HL-60 (cell line): ENCODE measurements at regions not wholly inside any gene's neighbourhood (a gene's known extent, or its start where the extent isn't known, plus 50 kb on each side); places are given as distances from the start of the nearest gene placed in this dataset.

Source experiments
- DNase-seq, 2 experiments: peaks; one replicate each; pipeline ENCODE4 v3.0.0-alpha.2; 2010 to 2020; ENCODE audit warnings: low read depth in 1 of 2, low spot score in 1 of 2
- H3K27ac ChIP-seq: fragments of 250-450 bp; sonication (Bioruptor Pico); replicated peaks from 2 replicates; pipeline ENCODE4 v1.5.1; 2020; ENCODE audit warnings: mild to moderate bottlenecking, moderate library complexity
- H3K27me3 ChIP-seq: fragments of 250-450 bp; sonication (Bioruptor Pico); 2 replicates; pipeline ENCODE4 v1.5.1; 2021; ENCODE audit warnings: mild to moderate bottlenecking, moderate library complexity; ENCODE audit not compliant: insufficient read depth, poor library complexity, severe bottlenecking
- H3K4me3 ChIP-seq: replicated peaks from 2 replicates; pipeline ENCODE4 v1.5.1; 2011; ENCODE audit warnings: mild to moderate bottlenecking, control low read depth, low read length; ENCODE audit not compliant: insufficient read depth
- GABPA ChIP-seq: IDR thresholded peaks from 2 replicates; pipeline ENCODE4 v1.6.1; 2012; ENCODE audit warnings: low read depth
- POLR2AphosphoS5 ChIP-seq: IDR thresholded peaks from 2 replicates; pipeline ENCODE4 v1.6.1; 2012; ENCODE audit warnings: low read depth
- SPI1 ChIP-seq: IDR thresholded peaks from 2 replicates; pipeline ENCODE4 v1.6.1; 2012; ENCODE audit warnings: low read depth, mild to moderate bottlenecking, borderline replicate concordance
- TF ChIP-seq, protein P1 (sequence below): IDR thresholded peaks from 2 replicates; pipeline ENCODE4 v1.6.1; 2012; ENCODE audit warnings: low read depth; ENCODE audit not compliant: insufficient replicate concordance
- TF ChIP-seq, protein P2 (sequence below): IDR thresholded peaks from one replicate; pipeline ENCODE4 v1.5.1; 2011; ENCODE audit warnings: low read length, control low read depth, inconsistent platforms; ENCODE audit not compliant: insufficient read depth

GRCh38 chr2:56464066-56464465 is 280.3 kb downstream of the CCDC85A start:
- DNase-seq = no peak
- TF ChIP-seq, protein P1, sequence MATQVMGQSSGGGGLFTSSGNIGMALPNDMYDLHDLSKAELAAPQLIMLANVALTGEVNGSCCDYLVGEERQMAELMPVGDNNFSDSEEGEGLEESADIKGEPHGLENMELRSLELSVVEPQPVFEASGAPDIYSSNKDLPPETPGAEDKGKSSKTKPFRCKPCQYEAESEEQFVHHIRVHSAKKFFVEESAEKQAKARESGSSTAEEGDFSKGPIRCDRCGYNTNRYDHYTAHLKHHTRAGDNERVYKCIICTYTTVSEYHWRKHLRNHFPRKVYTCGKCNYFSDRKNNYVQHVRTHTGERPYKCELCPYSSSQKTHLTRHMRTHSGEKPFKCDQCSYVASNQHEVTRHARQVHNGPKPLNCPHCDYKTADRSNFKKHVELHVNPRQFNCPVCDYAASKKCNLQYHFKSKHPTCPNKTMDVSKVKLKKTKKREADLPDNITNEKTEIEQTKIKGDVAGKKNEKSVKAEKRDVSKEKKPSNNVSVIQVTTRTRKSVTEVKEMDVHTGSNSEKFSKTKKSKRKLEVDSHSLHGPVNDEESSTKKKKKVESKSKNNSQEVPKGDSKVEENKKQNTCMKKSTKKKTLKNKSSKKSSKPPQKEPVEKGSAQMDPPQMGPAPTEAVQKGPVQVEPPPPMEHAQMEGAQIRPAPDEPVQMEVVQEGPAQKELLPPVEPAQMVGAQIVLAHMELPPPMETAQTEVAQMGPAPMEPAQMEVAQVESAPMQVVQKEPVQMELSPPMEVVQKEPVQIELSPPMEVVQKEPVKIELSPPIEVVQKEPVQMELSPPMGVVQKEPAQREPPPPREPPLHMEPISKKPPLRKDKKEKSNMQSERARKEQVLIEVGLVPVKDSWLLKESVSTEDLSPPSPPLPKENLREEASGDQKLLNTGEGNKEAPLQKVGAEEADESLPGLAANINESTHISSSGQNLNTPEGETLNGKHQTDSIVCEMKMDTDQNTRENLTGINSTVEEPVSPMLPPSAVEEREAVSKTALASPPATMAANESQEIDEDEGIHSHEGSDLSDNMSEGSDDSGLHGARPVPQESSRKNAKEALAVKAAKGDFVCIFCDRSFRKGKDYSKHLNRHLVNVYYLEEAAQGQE = no peak
- no peaks in the 10 kb centered on the region for H3K27me3 ChIP-seq
- H3K27ac ChIP-seq = no peak overlapping the region
- H3K4me3 ChIP-seq = no peak overlapping the region

DNA sequence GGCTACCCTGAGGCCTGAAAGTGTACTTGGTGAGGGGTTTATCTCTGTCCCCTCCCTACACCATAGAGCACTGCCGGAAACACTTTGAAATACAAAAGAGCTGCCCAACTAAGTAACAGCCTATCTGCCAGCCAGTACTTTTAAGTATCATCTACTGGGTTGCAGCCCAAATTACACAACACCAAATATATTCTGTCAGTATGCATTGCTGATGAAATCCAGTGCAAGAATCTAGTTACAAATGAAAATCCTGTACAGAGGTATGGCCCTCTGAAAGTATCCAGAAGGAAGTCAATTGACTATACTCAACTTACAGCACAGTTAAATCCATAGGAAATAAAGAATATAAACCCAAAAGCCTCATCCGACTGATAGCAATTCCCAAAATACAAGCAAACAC is 280.8 kb downstream of the CCDC85A start:
- no peak overlapping the region for H3K4me3 ChIP-seq
- no peak overlapping the region for H3K27ac ChIP-seq
- no peak for DNase-seq
- TF ChIP-seq, protein P2, sequence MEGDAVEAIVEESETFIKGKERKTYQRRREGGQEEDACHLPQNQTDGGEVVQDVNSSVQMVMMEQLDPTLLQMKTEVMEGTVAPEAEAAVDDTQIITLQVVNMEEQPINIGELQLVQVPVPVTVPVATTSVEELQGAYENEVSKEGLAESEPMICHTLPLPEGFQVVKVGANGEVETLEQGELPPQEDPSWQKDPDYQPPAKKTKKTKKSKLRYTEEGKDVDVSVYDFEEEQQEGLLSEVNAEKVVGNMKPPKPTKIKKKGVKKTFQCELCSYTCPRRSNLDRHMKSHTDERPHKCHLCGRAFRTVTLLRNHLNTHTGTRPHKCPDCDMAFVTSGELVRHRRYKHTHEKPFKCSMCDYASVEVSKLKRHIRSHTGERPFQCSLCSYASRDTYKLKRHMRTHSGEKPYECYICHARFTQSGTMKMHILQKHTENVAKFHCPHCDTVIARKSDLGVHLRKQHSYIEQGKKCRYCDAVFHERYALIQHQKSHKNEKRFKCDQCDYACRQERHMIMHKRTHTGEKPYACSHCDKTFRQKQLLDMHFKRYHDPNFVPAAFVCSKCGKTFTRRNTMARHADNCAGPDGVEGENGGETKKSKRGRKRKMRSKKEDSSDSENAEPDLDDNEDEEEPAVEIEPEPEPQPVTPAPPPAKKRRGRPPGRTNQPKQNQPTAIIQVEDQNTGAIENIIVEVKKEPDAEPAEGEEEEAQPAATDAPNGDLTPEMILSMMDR = no peak
- no peak for TF ChIP-seq POLR2AphosphoS5
- no peak for TF ChIP-seq SPI1
- TF ChIP-seq, protein P1 = no peak
- TF ChIP-seq GABPA = no peak
- H3K27me3 ChIP-seq = no peaks in the 10 kb centered on the region

DNA sequence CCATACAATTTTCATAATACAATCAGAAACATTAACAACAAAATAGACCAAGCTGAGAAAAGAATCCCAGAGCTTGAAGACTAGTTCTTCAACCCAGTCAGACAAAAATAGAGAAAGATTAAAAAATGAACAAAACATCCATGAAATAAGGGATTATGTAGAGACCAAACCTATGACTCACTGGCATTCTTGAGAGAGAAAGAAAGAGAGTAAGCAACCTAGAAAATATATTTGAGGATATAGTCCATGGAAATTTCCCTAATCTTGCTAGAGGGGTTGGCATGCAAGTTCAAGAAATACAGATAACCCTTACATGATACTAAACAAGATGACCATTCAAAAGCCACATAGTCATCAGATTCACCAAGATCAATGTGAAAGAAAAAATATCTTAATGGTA is 281.7 kb downstream of the CCDC85A start:
- no peak for TF ChIP-seq SPI1
- TF ChIP-seq GABPA = no peak
- TF ChIP-seq, protein P2 = no peak
- TF ChIP-seq POLR2AphosphoS5 = no peak
- TF ChIP-seq, protein P1 = no peak
- Histone ChIP-seq H3K27me3 (no peaks in the 10 kb centered on the region), H3K4me3 (no peak overlapping the region), H3K27ac (no peak overlapping the region)
- no peak for DNase-seq

GRCh38 chr2:56473524-56473923 is 289.7 kb downstream of the CCDC85A start:
- no peak for DNase-seq
- TF ChIP-seq POLR2AphosphoS5 = no peak

More at GRCh38 chr2:56473524-56473923, 289.7 kb downstream of the CCDC85A start:
- H3K27me3 ChIP-seq = no peaks in the 10 kb centered on the region
- no peak overlapping the region for H3K4me3 ChIP-seq
- H3K27ac ChIP-seq = no peak overlapping the region
